ENCODE measurements at regions not wholly inside any gene's neighbourhood (a gene's known extent, or its start where the extent isn't known, plus 50 kb on each side); places are given as distances from the start of the nearest gene placed in this dataset.

DNA sequence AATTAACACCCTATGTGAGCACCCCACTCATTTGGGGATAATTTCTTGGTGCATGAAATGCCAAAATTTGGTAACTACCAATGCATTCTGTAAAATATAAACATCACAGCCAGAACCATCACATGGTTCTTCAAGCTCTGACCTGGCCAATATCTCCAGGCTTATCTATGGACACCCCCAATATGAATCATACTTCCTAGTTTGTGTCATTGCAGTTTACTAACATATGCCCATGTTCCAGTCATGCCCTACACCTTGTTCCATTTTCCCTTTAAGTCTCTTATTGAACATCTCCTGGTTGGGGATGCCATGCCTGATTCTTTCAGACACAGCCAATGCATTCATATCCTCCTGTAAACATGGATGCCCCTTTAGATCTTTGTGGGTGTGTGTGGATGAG is 572.8 kb upstream of the BTBD3 start:
- no peak overlapping the region for H2AFZ ChIP-seq (ENCODE audit: low read depth)

DNA sequence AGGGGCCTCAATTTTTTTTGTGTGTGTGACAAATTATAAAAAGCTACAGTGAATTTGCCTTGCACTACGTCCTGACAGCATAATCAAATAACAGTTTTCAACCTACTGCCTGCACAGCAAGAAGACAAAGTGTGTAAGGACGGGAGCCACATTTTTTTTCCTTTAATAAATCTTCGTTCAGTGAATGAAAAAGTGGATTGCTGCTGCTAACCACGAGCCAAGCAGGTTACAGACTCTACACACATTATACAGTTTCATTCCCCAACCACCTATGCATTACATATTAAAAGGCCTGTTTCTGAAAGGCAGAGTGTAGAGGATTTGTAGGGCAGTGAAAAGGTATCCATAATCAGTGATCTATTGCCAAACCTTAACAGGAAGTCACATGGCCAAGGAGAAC is 570.0 kb upstream of the BTBD3 start:
- no peaks in the 10 kb centered on the region for H3F3A ChIP-seq (replicated peaks; ENCODE audit: insufficient read depth)
- 22% methylated on average over 4 of the region's 4 CpGs for WGBS (ENCODE audit: low lambda C conversion rate)
- H3K4me3 ChIP-seq (ENCODE audit: low read depth in 2 of 2, low read length in 1 of 2): no peak overlapping the region
- no peaks in the 10 kb centered on the region for H3K9me3 ChIP-seq
- H4K20me1 ChIP-seq (ENCODE audit: insufficient read depth): no peaks in the 10 kb centered on the region
- no peak overlapping the region for H3K27ac ChIP-seq (ENCODE audit: low read depth in 2 of 2, low read length in 1 of 2)
- DNase-seq: no peak
- no peaks in the 10 kb centered on the region for H3K4me1 ChIP-seq (ENCODE audit: control insufficient read depth in 1 of 2, insufficient read depth in 2 of 2, low read depth in 1 of 2, low read length in 1 of 2)
- H3K9ac ChIP-seq: no peak overlapping the region
- H3K79me2 ChIP-seq (ENCODE audit: insufficient read depth): no peaks in the 10 kb centered on the region
- H3K27me3 ChIP-seq (ENCODE audit: insufficient read depth): no peaks in the 10 kb centered on the region; the same call in 1 of the 2 replicates
- no peak overlapping the region for H3K4me2 ChIP-seq
- TF ChIP-seq, protein P1, sequence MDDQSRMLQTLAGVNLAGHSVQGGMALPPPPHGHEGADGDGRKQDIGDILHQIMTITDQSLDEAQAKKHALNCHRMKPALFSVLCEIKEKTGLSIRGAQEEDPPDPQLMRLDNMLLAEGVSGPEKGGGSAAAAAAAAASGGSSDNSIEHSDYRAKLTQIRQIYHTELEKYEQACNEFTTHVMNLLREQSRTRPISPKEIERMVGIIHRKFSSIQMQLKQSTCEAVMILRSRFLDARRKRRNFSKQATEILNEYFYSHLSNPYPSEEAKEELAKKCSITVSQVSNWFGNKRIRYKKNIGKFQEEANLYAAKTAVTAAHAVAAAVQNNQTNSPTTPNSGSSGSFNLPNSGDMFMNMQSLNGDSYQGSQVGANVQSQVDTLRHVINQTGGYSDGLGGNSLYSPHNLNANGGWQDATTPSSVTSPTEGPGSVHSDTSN (IDR thresholded peaks at IDR 0.05): no peak
- TF ChIP-seq TEAD4 (IDR thresholded peaks at IDR 0.05; ENCODE audit: borderline replicate concordance, insufficient read depth) (no peak), RAD21 (IDR thresholded peaks at IDR 0.05; ENCODE audit: low read length) (no peak), POLR2AphosphoS5 (IDR thresholded peaks at IDR 0.05; ENCODE audit: low read depth, low read length) (no peak), RCOR1 (IDR thresholded peaks at IDR 0.05; ENCODE audit: low read length) (no peak), NRF1 (IDR thresholded peaks at IDR 0.05; ENCODE audit: low read depth, low read length) (no peak), RXRA (IDR thresholded peaks at IDR 0.05; ENCODE audit: borderline replicate concordance, low read depth) (no peak), EZH2phosphoT487 (IDR thresholded peaks at IDR 0.05; ENCODE audit: borderline replicate concordance, low read depth) (no peak), GATA2 (CRISPR knock-in tag; IDR thresholded peaks at IDR 0.05) (no peak)
- TF ChIP-seq, protein P2, sequence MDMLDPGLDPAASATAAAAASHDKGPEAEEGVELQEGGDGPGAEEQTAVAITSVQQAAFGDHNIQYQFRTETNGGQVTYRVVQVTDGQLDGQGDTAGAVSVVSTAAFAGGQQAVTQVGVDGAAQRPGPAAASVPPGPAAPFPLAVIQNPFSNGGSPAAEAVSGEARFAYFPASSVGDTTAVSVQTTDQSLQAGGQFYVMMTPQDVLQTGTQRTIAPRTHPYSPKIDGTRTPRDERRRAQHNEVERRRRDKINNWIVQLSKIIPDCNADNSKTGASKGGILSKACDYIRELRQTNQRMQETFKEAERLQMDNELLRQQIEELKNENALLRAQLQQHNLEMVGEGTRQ (IDR thresholded peaks at IDR 0.05; ENCODE audit: borderline replicate concordance, low read depth, low read length): no peak
- H2AFZ ChIP-seq (ENCODE audit: low read depth): no peak overlapping the region
- ChIA-PET CTCF (no interaction called here), POLR2A (no interaction called here)
- no peaks in the 10 kb centered on the region for H3K36me3 ChIP-seq (replicated peaks in 1 of 2; ENCODE audit: control insufficient read depth in 1 of 2, insufficient read depth in 2 of 2, low read length in 1 of 2)
- H3K9me2 ChIP-seq: no peaks in the 10 kb centered on the region

More for the DNA sequence above, 572.8 kb upstream of the BTBD3 start:
- Histone ChIP-seq H3K4me2 (no peak overlapping the region), H3K4me3 (ENCODE audit: low read depth in 2 of 2, low read length in 1 of 2) (no peak overlapping the region), H4K20me1 (ENCODE audit: insufficient read depth) (no peaks in the 10 kb centered on the region), H3K36me3 (replicated peaks in 1 of 2; ENCODE audit: control insufficient read depth in 1 of 2, insufficient read depth in 2 of 2, low read length in 1 of 2) (no peaks in the 10 kb centered on the region), H3F3A (replicated peaks; ENCODE audit: insufficient read depth) (no peaks in the 10 kb centered on the region), H3K27ac (ENCODE audit: low read depth in 2 of 2, low read length in 1 of 2) (no peak overlapping the region), H3K27me3 (ENCODE audit: insufficient read depth) (no peaks in the 10 kb centered on the region; the same call in 1 of the 2 replicates), H3K79me2 (ENCODE audit: insufficient read depth) (no peaks in the 10 kb centered on the region), H3K9me3 (no peaks in the 10 kb centered on the region), H3K4me1 (ENCODE audit: control insufficient read depth in 1 of 2, insufficient read depth in 2 of 2, low read depth in 1 of 2, low read length in 1 of 2) (no peaks in the 10 kb centered on the region), H3K9ac (no peak overlapping the region), H3K9me2 (no peaks in the 10 kb centered on the region)
- TF ChIP-seq TAF1 (IDR thresholded peaks at IDR 0.05; ENCODE audit: borderline replicate concordance, low read depth, low read length): no peak
- no peak for TF ChIP-seq EZH2phosphoT487 (IDR thresholded peaks at IDR 0.05; ENCODE audit: borderline replicate concordance, low read depth)
- no peak for TF ChIP-seq SMC3 (IDR thresholded peaks at IDR 0.05; ENCODE audit: low read depth, low read length)
- TF ChIP-seq, protein P3, sequence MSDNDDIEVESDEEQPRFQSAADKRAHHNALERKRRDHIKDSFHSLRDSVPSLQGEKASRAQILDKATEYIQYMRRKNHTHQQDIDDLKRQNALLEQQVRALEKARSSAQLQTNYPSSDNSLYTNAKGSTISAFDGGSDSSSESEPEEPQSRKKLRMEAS (IDR thresholded peaks at IDR 0.05; ENCODE audit: low read depth): no peak
- TF ChIP-seq, protein P4, sequence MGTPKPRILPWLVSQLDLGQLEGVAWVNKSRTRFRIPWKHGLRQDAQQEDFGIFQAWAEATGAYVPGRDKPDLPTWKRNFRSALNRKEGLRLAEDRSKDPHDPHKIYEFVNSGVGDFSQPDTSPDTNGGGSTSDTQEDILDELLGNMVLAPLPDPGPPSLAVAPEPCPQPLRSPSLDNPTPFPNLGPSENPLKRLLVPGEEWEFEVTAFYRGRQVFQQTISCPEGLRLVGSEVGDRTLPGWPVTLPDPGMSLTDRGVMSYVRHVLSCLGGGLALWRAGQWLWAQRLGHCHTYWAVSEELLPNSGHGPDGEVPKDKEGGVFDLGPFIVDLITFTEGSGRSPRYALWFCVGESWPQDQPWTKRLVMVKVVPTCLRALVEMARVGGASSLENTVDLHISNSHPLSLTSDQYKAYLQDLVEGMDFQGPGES (IDR thresholded peaks at IDR 0.05; ENCODE audit: low read depth, low read length): no peak
- TF ChIP-seq GABPA (IDR thresholded peaks at IDR 0.05; ENCODE audit: low read depth): no peak
- no peak for TF ChIP-seq SIN3A (IDR thresholded peaks at IDR 0.05; ENCODE audit: borderline replicate concordance, low read depth, low read length)
- no peak for TF ChIP-seq NFIC (IDR thresholded peaks at IDR 0.05; ENCODE audit: borderline replicate concordance)
- no peak for TF ChIP-seq TEAD4 (IDR thresholded peaks at IDR 0.05; ENCODE audit: borderline replicate concordance, insufficient read depth)
- TF ChIP-seq MXI1 (IDR thresholded peaks at IDR 0.05; ENCODE audit: low read depth, low read length): no peak
- no peak for TF ChIP-seq RCOR1 (IDR thresholded peaks at IDR 0.05; ENCODE audit: low read length)
- TF ChIP-seq, protein P1 (IDR thresholded peaks at IDR 0.05): no peak
- no peak for TF ChIP-seq TCF12 (IDR thresholded peaks at IDR 0.05)
- no peak for TF ChIP-seq RFX5 (IDR thresholded peaks at IDR 0.05; ENCODE audit: low read length)
- POLR2A ChIA-PET: no interaction called here
- CTCF ChIA-PET: no interaction called here
- no peak for DNase-seq
